ENCODE measurements at regions not wholly inside any gene's neighbourhood (a gene's known extent, or its start where the extent isn't known, plus 50 kb on each side); places are given as distances from the start of the nearest gene placed in this dataset.

DNA sequence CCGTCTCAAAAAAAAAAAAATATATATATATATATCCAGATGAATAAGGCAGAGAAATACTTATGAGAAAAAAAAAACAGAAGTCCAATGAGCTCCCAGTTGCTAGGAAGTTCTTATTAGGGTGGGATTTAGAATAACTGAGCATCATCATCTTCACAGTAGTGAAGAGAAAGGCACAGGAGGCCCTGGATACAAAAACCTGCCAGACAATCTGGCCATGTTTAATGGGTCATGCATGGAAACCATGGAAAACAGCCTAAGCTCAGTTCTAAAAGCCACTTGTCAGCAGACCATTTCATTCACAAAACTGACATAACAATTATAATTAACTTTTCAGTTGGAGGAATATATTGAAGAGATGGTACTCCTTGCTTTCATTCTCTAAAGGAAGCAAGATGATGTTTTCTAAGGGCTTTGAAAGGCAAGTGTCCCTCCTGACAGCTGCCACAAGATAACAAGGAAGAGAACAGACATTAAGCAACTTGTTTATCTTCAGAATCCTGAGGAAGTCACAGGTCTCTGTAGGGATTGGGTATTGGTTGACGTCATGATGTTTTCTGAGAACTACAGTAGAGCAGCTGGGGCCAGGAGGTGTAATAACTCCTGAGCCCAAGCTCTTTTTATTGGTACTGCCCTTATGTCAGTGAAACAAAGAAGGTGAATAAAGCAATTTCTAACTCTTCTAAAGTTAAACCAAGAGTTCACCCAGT is 463.1 kb downstream of the DMAC1 start:
- H3K27ac ChIP-seq (ENCODE audit: low read depth in 2 of 2, low read length in 2 of 2): no peak overlapping the region
- no peaks in the 10 kb centered on the region for H3K27me3 ChIP-seq (ENCODE audit: control insufficient read depth, insufficient read depth, low read length)
- FAIRE-seq (no peak), DNase-seq (peak in 2 of 5 donors; percentile 29 to 80)
- H3K9ac ChIP-seq (ENCODE audit: low read length in 3 of 3): no peak overlapping the region
- TF ChIP-seq CTCF (IDR thresholded peaks at IDR 0.05; ENCODE audit: borderline replicate concordance, extremely low read depth, insufficient read depth): no peak
- no peaks in the 10 kb centered on the region for H3K9me3 ChIP-seq (ENCODE audit: control insufficient read depth in 2 of 3, insufficient read depth in 1 of 3, low read length in 3 of 3)
- no peak overlapping the region for H3K4me3 ChIP-seq (ENCODE audit: low read length in 3 of 3)
- no peaks in the 10 kb centered on the region for H3K4me1 ChIP-seq (ENCODE audit: control insufficient read depth in 2 of 3, insufficient read depth in 2 of 3, low read depth in 1 of 3, low read length in 3 of 3)
- no peaks in the 10 kb centered on the region for H3K36me3 ChIP-seq (ENCODE audit: control insufficient read depth in 2 of 3, insufficient read depth in 3 of 3, low read length in 3 of 3)
- intact Hi-C loops (cut with DNase I): no loop called here

DNA sequence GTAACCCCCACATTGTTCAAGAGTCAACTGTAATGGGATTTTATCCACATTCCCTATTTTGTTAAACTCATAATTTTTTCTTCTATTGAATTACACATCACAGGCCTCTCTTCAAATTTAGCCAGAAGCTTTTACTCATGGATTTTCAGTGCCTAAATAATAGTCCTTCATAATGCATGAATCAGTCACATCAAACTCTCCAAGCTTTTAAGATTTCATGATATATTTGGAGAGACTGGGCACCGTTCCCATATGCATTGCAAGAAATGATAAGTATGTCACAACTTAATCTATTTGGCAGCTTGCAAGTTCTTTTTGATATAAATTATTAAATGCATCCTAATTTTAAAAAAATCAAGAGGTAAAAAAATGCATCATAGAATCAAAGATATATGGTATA is 465.9 kb downstream of the DMAC1 start:
- no peak for TF ChIP-seq CTCF (IDR thresholded peaks at IDR 0.05; ENCODE audit: borderline replicate concordance, extremely low read depth, insufficient read depth)
- intact Hi-C loops (cut with DNase I): no loop called here
- Histone ChIP-seq H3K27me3 (ENCODE audit: control insufficient read depth, insufficient read depth, low read length) (no peaks in the 10 kb centered on the region), H3K9me3 (ENCODE audit: control insufficient read depth in 2 of 3, insufficient read depth in 1 of 3, low read length in 3 of 3) (no peaks in the 10 kb centered on the region), H3K4me1 (ENCODE audit: control insufficient read depth in 2 of 3, insufficient read depth in 2 of 3, low read depth in 1 of 3, low read length in 3 of 3) (no peaks in the 10 kb centered on the region), H3K4me3 (ENCODE audit: low read length in 3 of 3) (no peak overlapping the region), H3K27ac (ENCODE audit: low read depth in 2 of 2, low read length in 2 of 2) (no peak overlapping the region), H3K9ac (ENCODE audit: low read length in 3 of 3) (no peak overlapping the region), H3K36me3 (ENCODE audit: control insufficient read depth in 2 of 3, insufficient read depth in 3 of 3, low read length in 3 of 3) (no peaks in the 10 kb centered on the region)
- DNase-seq (peak in 1 of 5 donors; percentile 34), FAIRE-seq (no peak)

GRCh38 chr9:7332780-7333179 is 466.8 kb downstream of the DMAC1 start:
- DNase-seq (no peak), FAIRE-seq (no peak)
- TF ChIP-seq CTCF (IDR thresholded peaks at IDR 0.05; ENCODE audit: borderline replicate concordance, extremely low read depth, insufficient read depth): no peak
- Histone ChIP-seq H3K4me1 (ENCODE audit: control insufficient read depth in 2 of 3, insufficient read depth in 2 of 3, low read depth in 1 of 3, low read length in 3 of 3) (no peaks in the 10 kb centered on the region), H3K9me3 (ENCODE audit: control insufficient read depth in 2 of 3, insufficient read depth in 1 of 3, low read length in 3 of 3) (no peaks in the 10 kb centered on the region), H3K9ac (ENCODE audit: low read length in 3 of 3) (no peak overlapping the region), H3K27me3 (ENCODE audit: control insufficient read depth, insufficient read depth, low read length) (no peaks in the 10 kb centered on the region), H3K27ac (ENCODE audit: low read depth in 2 of 2, low read length in 2 of 2) (no peak overlapping the region), H3K36me3 (ENCODE audit: control insufficient read depth in 2 of 3, insufficient read depth in 3 of 3, low read length in 3 of 3) (no peaks in the 10 kb centered on the region), H3K4me3 (ENCODE audit: low read length in 3 of 3) (no peak overlapping the region)
- intact Hi-C loops (cut with DNase I): no loop called here

DNA sequence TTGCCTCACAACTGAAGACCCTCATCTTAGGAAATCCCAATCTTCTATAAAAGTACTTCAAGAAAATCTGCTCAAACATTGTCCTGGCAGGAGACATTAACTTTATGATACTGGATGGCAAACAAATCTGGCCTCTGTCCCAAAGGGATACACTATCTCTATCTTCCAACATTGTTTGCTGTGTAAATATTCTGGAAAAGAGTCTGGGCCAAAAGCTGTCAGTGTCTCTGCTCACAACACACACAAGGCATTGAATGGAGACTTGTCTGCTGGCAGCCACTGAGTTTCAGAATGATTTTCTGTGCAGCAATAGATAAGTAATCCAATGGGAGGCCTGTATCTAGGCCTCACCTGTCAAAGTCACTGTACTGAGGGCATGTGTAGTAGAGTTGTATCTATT is 471.1 kb downstream of the DMAC1 start:
- H3K36me3 ChIP-seq (ENCODE audit: control insufficient read depth in 2 of 3, insufficient read depth in 3 of 3, low read length in 3 of 3): no peaks in the 10 kb centered on the region
- H3K27me3 ChIP-seq (ENCODE audit: control insufficient read depth, insufficient read depth, low read length): no peaks in the 10 kb centered on the region
- TF ChIP-seq CTCF (IDR thresholded peaks at IDR 0.05; ENCODE audit: borderline replicate concordance, extremely low read depth, insufficient read depth): no peak
- FAIRE-seq: no peak
- H3K4me1 ChIP-seq (ENCODE audit: control insufficient read depth in 2 of 3, insufficient read depth in 2 of 3, low read depth in 1 of 3, low read length in 3 of 3): no peaks in the 10 kb centered on the region
- no peaks in the 10 kb centered on the region for H3K9me3 ChIP-seq (ENCODE audit: control insufficient read depth in 2 of 3, insufficient read depth in 1 of 3, low read length in 3 of 3)
- H3K27ac ChIP-seq (ENCODE audit: low read depth in 2 of 2, low read length in 2 of 2): no peak overlapping the region
- no peak overlapping the region for H3K9ac ChIP-seq (ENCODE audit: low read length in 3 of 3)
- DNase-seq: no peak
- H3K4me3 ChIP-seq (ENCODE audit: low read length in 3 of 3): no peak overlapping the region
- intact Hi-C loops (cut with DNase I): no loop called here
